ENCODE measurements at regions not wholly inside any gene's neighbourhood (a gene's known extent, or its start where the extent isn't known, plus 50 kb on each side); places are given as distances from the start of the nearest gene placed in this dataset.

- no peak for DNase-seq
These were observed 973.7 kb downstream of the NSUN3 start for GRCh38 chr3:95036526-95037021.

DNA sequence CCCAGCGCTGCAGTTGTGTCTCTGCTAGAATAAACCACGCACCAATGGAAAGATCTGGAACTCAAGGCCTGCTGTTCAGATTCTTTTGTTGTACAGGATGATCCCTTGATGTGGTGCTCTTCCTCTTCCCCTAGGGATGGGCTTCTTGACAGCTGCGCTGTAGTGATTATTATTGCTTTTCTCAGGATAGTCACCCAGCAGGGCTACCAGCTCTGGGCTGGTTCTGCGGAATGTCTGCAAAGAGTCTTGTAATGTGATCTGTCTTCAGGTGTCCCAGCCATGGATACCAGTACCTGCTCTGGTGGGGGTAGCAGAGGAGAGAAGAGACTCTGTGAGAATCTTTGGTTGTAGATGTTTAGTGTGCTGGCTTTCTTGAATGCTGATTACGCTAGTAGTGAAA is 974.2 kb downstream of the NSUN3 start:
- no peak for DNase-seq

- peak; percentile 5 for DNase-seq
These were observed 975.1 kb downstream of the NSUN3 start for GRCh38 chr3:95037927-95038326.

DNA sequence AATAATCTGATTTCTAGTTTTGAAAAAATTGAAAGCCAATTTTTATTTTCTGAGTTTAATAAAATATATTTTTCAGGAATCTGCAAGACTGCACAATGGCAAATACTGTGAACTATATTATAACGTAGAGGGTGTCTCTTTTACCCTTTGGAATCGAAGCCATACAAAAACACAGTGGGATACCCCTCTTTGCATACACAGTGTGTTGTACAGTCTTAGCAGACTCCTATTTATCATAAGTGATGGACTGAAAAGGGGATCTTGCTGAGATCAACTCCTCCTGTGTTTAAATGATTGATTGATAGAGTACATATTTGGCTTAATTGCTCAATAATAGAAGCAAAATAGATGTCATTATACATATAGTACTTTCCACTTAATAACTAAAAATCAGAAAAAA is 981.2 kb downstream of the NSUN3 start:
- DNase-seq = no peak

GRCh38 chr3:95048564-95048963 is 985.7 kb downstream of the NSUN3 start:
- DNase-seq = no peak

- no peak for DNase-seq
These were observed 987.0 kb downstream of the NSUN3 start for GRCh38 chr3:95049841-95050240.

DNA sequence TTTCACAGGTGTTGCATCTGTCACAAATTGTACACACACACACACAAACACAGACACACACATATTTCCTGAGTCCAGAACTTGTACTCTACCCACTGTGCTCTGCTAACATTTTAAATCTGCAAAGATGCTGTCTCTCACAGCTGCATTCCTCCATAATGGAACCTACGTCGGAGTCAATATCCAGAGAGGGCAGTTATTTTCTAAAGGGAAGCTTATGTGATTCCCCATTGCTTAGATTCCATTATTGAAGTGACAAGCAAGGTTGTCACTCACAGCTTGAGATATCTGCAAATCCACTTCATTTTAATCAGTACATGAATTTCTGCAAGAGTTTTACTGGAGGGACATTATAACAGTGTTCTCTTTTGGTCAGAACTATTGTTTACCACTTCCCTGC is 992.4 kb downstream of the NSUN3 start:
- DNase-seq = no peak

DNA sequence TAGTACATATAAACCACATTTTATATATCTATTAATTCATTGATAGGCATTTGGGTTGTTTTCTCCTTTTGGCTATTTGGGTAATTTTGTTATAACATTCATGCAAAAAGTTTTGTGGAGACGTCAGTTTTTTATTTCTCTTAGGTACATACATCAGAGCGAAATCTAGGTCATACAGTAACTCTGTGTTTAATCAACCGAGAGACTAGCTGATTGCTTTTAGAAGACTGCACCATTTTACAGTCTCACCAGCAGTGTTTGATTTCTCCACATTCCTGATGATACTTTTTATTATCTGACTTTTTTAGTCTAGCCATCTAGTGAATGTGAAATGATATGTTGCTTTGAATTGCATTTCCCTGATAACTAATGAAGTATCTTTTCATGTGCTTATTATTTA is 1019.3 kb downstream of the NSUN3 start:
- DNase-seq = no peak

GRCh38 chr3:95084738-95085137 is 1021.9 kb downstream of the NSUN3 start:
- no peak for DNase-seq

GRCh38 chr3:95088464-95088863 is 1025.6 kb downstream of the NSUN3 start:
- no peak for DNase-seq

- peak; percentile 3 for DNase-seq
These were observed 1034.6 kb downstream of the NSUN3 start for GRCh38 chr3:95097493-95097892.

- no peak for DNase-seq
These were observed 1058.1 kb downstream of the NSUN3 start for GRCh38 chr3:95120921-95121320.

DNA sequence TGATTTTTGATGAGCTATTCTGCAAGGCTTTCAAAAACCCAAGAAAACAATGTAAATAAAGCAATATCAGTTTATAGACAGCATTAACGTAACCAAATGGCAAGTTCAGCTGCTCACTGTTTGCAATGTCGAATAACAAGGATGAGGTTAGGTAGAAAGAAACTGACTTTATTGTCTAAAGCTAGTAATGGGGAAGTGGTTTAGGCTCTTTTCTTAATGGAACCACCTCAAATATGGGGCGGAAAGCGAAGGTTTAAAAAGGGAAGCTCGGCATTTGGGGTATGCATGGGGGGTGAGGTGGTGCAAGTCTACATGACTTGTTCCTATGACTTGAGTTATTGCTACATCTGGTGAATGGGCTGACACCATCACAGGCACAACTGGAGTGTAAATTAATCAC is 1060.2 kb downstream of the NSUN3 start:
- DNase-seq = no peak

DNA sequence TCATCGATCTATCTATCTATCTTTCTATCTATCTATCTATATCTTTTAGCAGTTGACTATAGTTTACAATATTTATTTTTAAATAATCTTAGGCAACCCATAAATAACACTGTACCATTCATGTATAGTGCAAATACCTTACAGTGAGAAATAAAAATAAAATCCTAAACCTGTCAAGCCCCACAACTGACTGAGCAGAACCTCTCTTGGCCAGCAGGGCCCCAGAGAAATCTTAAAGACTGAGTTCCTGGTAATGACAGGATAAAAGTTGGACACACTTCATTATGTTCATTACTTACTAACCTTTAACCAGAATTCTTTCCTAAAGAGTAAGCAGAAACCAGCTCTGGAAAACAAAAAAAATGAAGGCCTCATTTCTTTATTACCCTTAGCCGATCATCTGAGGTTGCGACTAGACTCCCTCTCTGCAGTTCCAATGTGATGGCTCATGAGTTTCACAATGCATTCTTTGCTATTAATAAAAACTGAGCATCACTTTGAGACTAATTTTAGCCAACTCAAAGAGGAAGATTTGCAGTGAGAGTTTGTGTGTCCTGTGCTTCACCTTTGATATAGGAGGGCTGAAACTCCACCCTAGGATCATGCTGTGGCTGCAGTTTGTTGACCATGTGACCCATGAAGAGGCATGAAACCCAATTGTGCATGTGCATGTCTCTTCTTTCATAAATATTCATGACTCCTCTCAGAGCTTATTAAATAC is 1072.0 kb downstream of the NSUN3 start:
- no peak for DNase-seq

- no peak for DNase-seq
These were observed 1085.2 kb downstream of the NSUN3 start for GRCh38 chr3:95148107-95148506.

DNA sequence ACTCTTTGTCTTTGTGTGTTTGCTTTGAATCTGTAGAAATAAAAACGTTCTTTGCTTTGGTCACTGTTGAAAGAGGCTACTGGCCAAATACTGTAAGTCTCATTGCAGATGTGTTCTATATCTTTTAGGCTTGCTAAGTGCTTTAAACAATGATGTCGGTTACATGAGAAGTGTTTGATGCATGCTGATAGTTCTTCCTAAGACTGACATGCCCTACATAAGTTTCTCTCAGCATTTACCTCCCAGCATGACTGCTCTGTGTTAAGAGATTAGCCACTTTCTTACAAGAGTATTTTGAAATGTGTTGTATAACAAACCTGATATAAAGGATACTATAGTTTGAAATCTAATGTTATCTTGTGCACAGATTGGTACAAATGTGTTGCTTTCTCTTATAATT is 1088.7 kb downstream of the NSUN3 start:
- DNase-seq = no peak

- no peak for DNase-seq
These were observed 1091.9 kb downstream of the NSUN3 start for GRCh38 chr3:95154766-95155165.

GRCh38 chr3:95162794-95163193 is 1099.9 kb downstream of the NSUN3 start:
- DNase-seq = no peak

DNA sequence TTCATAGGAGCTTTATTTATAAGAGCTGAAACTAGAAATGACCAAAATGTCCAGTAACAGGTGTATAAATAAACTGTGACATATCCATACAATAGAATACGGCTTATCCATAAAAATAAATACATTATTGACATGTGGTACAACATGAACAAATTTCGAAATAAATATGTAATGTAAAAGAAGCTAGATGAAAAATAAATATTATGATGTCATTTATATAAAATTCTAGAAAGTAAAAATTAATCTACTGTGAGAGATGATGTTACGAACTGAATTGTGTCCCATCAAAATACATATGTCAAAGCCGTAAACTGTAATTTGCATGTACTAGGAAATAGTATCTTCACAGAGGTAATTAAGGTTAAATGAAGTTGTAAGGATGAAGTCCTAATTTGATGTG is 1104.9 kb downstream of the NSUN3 start:
- no peak for DNase-seq

GRCh38 chr3:95168526-95168925 is 1105.7 kb downstream of the NSUN3 start:
- DNase-seq = no peak

- no peak for DNase-seq
These were observed 1109.5 kb downstream of the NSUN3 start for GRCh38 chr3:95172164-95172943.

- no peak for DNase-seq
These were observed 1114.2 kb downstream of the NSUN3 start for GRCh38 chr3:95177096-95177495.

DNA sequence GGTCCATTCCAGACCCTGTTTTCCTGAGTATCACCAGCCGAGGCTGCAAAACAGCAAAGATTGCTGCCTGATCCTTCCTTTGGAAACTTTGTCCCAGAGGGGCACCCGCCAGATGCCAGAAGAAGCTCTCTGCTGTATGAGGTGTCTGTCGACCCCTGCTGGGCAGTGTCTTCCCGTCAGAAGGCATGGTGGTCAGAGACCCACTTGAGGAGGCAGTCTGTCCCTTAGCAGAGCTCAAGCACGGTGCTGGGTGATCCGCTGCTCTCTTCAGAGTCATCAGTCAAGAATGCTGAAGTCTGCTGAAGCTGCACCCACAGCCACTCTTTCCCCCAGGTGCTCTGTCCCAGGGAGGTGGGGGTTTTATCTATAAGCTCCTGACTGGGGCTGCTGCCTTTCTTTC is 1121.2 kb downstream of the NSUN3 start:
- DNase-seq = no peak

DNA sequence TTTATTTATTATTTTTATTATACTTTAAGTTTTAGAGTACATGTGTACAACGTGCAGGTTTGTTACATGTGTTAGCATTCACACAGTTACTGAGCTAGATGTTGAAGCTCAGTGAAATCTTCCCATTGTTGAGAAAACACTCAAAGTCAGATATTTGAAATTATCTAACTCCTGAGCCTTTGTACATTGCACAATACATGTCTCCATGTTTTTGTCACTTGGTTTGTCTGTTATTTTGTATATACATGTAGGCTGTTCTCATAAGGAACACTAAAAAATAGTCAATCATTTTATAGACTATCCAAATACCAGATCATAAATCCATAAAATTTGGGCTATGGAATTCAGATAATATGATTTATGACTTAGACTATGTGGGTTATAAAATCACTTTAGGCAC is 1126.5 kb downstream of the NSUN3 start:
- DNase-seq = no peak
